CD4-positive, alpha-beta T cell treated with Interleukin-6 at 100 ng/mL for 8 hours (primary cell): ENCODE measurements at regions not wholly inside any gene's neighbourhood (a gene's known extent, or its start where the extent isn't known, plus 50 kb on each side); places are given as distances from the start of the nearest gene placed in this dataset.
"Not testable (repeated sequence)": the region's sequence is repeated elsewhere in the genome, so short reads cannot be mapped to it uniquely, and the experiment has no call there.

Source experiments
- DNase-seq: peaks from one replicate; pipeline ENCODE4 v3.0.0-alpha.2; 2020; ENCODE audit warnings: mixed read lengths, low spot score

DNA sequence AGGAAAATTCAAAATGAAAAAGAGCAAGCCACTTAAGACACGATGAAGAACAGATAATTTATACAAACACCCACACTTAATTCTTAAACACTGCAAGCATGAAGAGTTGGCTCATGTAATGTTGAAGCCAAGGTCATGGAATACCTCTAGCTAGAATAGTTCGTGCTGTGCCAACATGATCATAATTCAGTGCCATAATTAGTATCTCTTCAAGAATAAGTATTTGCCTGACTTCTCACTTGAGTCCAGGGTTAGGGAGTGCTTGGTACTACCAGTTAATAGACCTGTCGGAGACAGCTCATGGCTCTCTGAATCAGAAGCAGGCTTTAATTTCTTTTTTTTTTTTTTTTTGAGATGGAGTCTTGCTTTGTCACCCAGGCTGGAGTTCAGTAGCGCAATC, 206.3 kb downstream of the UNC5CL start:
- no peak for DNase-seq

DNA sequence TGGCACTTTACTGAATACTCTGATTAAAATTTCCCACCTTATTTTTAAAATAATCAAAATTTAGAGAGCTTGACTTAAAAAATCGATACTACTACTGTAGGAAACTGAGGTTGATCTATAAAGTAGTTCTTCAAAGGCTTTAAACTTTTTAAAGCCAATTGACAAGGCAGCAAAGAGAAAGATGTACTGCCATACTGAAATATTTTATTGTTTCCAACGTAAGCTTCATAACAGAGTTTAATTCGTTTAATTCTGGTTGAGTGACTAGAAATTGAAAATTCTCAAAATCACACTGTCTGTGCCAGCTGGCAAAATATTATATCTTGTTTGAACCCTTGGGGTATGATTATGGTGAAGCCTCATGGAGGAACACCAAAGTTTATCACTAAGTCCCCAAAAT, 207.6 kb downstream of the UNC5CL start:
- DNase-seq, result no peak

DNA sequence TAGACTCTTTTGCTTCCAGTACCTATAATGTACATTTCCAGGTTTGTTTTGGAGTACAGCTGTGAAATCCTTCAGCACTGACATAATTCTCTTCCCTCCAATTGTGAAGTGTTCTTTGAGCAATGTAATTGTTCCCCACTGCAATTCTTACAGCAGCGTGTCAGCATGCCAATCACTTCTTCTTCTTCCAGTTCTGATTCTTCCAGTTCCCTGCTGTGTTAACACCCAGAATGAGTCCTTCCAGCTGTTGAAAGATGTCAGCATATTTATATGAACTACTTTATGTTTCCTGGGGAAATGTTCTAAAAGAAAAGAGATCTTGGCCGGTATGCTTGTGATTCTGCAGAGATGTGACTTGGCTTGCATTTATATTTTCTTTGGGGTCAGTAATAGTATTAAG, 213.9 kb downstream of the UNC5CL start:
- no peak for DNase-seq

DNA sequence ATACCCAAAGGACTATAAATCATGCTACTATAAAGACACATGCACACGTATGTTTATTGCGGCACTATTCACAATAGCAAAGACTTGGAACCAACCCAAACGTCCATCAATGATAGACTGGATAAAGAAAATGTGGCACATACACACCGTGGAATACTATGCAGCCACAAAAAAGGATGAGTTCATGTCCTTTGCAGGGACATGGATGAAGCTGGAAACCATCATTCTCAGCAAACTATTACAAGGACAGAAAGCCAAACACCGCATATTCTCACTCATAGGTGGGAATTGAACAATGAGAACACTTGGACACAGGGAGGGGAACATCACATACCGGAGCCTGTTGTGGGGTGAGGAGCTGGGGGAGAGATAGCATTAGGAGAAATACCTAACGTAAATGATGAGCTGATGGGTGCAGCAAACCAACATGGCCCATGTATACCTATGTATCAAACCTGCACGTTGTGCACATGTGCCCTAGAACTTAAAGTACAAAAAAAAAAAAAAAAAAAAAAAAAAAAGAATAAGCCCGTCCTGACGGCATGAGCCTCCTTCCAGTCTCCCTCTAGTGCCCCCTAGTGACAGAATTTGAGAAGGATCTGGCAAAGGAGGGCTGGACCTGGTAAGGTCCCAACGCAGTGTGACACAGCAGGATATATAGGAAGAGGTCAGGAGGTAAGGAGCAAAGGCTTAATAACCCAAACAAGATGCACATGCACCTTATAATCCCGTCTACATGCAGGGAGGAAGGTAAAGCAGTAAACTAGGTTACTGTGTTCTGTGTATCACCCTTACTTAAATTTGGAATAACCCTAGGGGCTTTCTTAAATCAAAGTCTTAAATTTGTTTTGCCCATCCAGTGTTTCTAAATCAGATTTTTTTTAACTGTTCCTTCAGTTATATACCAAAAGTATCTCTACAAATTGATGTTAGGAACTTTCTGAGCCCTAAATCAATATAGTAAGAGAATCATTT, 214.8 kb downstream of the UNC5CL start:
- DNase-seq, result not testable (repeated sequence)

DNA sequence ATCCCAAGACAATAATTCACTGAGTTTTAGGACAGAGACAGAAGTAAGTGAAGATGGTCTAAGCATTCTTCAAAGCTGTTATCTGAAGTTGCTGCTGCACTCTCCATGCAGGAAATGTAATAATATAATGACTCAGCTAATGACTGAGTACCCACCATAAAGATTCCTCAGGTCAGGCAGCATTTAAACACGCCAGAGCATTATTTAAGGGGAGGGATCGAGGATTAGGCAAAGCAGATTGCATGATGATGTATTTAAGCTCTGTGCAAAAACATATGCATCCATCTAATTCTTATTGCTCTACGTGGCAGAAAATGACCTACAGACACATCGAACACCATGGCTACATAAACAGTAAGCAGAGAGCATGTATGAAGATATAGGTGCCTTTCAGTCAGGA, 216.4 kb downstream of the UNC5CL start:
- DNase-seq, result no peak

DNA sequence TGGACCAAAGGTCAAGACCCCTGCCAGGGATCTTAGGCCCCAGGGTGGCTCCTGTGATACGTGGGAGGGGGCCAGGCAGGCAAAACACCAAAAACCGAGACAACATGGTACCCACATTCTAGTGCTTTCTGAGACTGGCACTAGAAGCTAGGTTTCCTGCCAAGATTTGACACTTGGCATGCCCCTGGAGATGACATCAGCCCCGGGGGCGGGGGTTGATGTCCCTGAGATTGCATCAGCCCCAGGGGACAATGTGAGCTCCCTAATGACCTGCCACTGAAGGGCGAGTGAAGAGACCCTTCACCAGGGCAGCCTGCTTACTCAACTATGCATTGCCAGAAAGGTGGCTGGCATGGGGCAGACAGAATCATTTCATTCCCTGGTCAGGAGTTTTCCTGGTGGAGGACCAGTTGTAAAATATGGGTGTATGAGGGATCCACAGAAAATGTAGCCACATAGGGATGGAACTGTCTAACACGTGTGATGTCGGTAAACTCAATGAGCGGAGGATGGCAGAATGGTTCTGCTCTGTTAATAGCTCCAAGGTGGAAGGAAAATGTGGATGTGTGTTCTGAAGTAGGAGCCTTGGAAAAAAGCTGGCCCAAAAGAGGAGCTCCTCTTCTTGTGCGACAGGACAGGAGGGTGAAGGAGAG, 219.7 kb downstream of the UNC5CL start:
- DNase-seq, result no peak

DNA sequence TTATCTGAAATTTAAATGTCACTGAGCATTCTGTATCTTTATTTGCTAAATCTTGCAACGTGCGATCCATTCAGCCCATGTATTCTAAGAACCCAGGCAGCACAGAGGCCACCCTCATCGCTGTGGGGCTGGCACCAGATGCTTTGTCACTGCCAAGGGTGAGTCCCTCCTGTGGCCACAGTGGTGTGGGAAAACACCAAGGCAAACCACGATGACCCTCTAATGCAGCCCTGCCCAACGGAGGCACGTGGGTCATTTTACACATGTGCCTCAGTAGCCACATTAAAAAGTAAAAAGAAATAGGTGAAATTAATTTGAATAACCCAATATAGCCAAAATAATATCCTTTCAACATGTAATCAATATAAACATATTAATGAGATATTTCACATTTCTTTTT, 221.7 kb downstream of the UNC5CL start:
- DNase-seq, result no peak

DNA sequence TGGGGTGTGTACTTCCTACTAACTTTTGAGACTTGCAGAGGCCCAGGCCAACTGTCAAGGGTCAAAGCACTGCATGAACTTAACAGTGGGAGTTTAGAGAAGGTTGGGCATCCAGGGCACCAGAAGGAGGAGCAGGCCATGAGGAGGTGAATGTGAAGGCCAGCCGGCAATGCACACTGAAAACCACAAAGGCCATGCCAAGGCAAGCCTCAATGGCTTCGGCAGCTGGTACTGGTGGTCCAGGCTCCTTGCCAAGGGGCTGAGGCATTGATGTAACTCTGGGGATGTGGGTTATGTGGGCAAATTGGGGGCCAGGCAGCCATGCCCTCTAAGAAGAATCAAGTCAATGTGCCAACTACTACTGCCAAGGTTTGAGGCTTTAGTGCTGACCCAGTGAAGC, 222.4 kb downstream of the UNC5CL start:
- no peak for DNase-seq

DNA sequence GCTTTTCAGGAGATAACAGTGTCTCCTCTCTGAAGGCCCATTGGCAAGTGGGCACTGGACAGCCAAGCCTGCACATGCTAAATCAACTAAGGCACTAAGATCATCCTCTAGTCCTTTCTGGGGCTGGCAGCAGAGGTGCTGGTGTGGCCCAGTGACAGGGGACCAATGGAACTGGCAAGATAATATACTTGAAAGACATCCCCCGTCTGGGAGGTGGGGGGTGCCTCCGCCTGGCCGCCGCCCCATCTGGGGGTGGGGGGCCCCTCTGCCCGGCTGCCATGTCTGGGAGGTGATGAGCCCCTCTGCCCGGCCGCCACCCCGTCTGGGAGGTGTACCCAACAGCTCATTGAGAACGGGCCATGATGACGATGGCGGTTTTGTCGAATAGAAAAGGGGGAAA, 223.3 kb downstream of the UNC5CL start:
- DNase-seq, result no peak

DNA sequence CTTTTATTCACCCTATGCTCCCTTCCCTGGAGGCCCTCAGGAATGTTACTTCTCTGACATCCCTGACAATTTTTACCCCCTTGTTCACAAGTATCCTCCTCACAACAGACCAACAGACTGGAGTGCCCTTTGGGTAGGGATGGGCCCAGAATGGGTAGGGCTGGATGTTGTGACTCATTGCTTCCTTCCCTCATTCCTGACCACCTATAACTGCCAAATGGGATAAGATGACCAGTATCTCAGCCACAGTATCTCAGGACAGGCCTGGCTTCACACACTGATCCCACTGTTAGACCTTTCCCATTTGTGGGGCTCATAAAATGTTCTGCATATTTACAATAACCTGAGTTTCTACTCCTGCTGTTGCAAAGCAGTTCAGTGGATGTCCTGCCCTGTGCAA, 223.0 kb upstream of the LRFN2 start:
- no peak for DNase-seq

DNA sequence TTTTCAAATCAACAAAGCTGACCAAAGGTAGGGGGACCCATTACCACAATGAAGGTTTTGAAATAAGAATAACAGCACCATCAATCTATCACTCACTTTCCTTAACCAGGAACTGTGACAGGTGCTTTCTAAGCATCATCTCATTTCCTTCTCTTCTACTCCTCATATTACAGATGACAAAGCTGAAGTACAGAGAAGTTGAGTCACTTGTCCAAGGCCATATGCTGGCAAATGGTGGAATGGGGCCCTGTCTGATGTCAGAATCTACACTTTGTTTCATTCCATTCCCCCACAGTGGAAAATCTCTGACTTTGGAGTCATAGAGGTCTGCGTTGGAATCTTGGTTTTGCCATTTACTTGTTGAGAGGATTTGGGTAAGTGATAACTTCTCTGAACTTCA, 222.5 kb upstream of the LRFN2 start:
- DNase-seq, result no peak

DNA sequence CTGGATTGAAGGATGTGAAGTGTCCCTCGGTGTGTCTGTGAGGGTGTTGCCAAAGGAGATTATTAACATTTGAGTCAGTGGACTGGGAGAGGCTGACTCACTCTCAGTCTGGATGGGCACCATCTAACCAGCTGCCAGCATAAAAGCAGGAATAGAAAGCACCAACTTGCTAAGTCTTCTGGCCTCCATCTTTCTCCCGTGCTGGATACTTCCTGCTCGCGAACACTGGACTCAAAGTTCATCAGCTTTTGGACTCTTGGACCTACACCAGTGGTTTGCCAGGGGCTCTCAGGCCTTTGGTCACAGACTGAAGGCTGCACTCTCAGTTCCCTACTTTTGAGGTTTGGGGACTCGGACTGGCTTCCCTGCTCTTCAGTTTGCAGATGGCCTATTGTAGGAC, 220.3 kb upstream of the LRFN2 start:
- DNase-seq, result no peak

DNA sequence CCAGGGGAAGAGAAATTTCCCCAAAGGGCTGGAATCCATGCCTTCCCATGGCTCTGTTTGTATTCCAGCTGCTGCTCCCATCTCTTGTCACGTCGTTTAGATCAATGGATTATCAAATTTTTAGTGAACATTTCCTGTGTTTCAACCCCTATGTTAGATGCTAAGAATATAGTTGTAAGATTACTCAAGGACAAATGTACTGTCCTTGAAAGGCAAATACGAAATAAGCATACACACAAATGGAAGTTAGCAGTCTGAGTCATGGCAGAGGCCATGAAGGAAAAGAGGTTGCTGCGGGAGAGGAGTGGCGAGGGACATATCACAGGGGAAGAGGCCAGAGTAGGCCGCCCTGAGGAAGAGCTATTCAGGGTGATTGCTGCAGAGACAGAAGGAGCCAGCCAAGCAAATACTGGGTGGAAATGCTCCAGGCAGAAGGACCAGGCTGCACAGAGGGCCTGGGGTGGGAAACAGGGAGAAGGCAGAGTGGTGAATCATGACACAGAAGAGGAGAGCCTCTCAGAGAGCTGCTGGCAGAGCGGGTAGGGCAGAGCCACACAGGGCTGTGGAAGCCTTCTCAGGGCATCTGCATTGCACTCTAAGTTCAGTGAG, 219.2 kb upstream of the LRFN2 start:
- DNase-seq, result no peak

DNA sequence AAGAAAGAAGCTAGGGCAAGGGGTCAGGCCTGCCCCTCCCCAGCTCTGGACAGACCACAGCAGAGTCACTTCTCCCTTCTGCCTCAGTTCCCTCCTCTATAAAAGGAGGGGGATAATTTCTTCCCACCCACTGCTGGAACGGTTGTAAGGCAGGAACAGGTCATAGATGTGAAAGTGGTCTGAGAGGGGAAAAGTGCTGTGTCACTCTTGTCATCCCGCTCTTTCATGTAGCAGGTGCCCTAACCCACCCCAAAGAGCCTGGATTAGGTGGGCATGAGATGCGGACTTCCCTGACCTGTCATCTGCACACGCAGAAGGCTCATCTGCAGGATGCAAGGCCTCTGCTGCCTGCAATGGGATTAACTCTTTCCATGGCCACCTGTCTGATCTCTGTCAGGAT, 218.2 kb upstream of the LRFN2 start:
- no peak for DNase-seq

DNA sequence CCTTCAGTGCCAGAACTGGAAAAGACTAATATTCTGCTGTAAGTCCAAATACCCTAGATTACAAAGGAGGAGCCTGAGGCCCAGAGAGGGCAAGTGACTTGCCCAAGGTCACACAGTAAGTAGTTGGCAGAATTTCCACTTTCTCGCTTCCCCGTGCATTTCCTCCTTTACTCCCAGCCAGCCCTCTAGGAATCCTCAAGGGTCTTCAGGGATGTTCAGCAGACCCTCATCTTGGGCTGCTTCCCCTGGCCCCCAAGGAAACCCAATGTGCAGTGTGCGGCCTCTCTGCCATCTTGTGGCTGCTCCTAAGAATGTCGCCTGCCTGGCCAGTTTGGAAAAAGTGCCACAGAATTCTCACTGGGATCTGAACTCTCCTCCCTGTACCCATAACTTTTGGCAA, 217.7 kb upstream of the LRFN2 start:
- no peak for DNase-seq

DNA sequence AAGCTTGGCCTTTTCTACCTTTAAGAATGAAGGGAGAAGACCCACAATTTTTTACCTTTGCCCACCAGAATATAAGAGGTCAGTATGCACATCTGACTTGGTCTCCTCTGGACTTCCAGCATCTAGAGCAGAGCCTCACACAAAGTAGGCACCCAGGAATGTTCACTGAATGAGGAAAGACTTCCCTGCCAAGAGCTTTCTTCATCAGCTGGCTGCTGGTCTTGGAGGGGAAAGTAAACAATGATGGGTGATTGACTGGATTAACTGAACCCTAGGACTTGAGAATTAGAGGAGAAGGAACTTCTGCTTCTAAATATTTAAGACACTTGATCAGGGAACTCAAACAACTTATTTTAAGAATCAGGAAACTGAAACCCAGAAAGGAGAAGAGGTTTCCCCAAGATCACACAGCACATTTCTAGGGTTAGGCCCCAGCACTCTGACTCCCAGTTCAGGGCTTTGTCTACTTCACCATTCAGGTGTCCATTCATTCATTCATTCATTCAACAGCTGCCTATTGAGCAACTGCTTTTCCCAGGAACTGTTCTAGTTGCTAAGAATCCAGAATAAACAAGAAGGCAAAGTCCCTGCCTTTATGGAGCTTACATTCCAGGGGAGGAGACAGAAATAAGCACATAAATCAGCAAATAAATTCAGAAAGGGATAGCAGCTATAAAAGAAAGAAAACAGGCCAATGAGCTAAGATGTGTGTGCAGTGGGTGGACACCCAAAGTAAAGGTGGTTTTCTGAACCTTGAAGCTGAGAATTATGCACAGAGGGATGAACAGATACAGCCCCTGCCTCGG, 216.9 kb upstream of the LRFN2 start:
- DNase-seq, result no peak

DNA sequence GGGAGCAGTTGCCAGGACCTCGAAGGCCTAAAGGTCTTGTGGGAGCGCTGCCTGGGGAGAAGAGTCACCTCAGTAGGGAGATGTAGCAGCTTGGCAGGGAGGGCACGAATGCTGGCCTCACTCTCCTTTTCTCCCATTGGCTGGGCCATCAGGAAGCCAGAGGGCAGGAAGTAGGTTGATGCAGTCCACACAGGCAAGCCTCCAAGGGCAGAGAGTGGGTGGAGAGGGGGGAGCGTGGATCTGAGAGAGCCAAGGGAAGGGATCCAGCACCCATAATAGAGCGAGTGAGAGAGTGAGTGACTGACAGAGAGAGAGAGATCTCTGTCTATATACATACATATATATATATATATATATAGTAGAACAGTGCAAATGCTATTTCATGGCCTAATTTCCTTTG, 215.3 kb upstream of the LRFN2 start:
- no peak for DNase-seq

DNA sequence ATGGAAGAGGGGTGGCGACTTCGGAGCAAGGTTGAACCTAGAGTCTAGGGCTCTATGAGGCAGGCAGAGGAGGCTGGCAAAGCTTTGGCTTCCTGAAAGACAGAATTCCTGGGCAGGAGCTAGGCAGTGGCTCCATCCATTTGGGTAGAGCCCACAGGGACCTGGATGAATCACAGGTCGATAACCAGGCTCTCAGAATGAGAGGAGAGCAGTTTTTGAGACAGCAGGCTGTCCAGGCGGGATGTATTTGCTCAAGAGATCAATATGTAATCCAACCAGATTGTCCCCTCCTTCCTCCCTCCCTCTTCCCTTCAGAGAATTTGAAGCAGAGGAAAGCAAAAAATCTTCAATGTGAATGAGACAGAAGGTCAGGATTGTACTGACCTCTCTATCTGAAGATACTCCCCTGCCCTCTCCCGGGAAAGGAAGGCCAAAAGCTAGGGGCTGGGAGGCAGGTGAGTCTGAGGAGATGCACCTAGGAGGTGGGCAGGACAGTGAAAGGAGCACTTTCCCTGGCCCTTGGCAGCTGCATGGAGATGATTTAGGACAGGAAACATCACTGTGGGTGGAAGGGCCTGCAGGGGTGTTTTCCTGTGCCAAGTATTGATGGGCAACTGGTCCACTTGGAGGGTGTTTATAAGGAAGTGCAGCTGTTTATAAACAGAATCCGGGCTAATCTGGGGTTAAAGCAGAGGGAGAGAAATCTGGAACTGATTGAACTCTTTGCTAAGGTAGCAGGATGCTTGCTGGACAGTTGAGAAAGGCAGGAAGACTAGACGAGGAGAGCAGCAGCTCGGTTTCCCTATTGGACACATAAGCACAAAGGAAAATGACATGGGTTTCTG, 212.4 kb upstream of the LRFN2 start:
- DNase-seq, result no peak

DNA sequence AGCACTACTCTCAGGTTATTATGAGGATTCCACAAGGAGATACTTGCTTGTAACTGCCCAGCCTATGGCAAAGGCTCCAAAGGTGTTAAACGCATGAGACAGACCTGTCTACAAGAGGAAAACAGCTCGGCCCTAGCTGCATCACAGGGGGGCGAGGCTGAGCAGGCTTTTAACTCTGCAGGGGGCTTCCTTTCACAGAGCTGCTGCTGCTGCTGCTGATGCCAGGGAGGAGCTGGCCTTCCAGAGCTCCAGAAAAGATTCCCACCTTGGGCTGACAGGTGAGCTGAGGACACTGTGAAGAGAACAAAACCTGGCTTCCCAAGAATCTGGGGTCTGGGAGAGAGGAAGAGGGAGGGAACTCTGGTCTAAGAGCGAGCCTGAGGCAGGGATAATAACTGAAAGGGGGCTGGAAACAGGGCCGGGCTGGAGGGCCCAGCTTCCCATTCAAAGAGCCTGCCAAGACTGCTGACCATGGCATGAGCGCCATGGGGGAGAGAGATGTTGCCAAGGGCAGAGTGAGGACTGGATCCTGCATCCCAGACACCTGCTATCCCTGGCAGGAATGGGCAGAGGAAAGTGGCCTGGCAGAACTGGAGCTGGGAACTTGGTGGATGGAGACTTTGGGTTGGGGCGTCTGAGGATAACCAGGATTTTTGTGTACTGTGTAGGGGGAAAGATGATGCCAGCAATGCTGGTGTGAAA, 211.1 kb upstream of the LRFN2 start:
- DNase-seq, result no peak
